Spleen (tissue), 11 donors: ENCODE measurements at regions not wholly inside any gene's neighbourhood (a gene's known extent, or its start where the extent isn't known, plus 50 kb on each side); places are given as distances from the start of the nearest gene placed in this dataset.

Experiments
- DNase-seq: peaks from one replicate; pipeline ENCODE4 v3.0.0-alpha.2; 2020
- H3K27ac ChIP-seq, 8 donors: fragments of 200-600 bp; sonication (generic) in 7 of 8; 1 replicate in 4 of 8; 2 replicates in 4 of 8; pipeline versions ENCODE4 v1.5.0 to v1.8.0; 2016 to 2021; ENCODE audit warnings: inconsistent platforms in 4 of 8, mild to moderate bottlenecking in 4 of 8, moderate library complexity in 1 of 8
- H3K27me3 ChIP-seq, 7 donors: fragments of 200-600 bp; sonication (generic) in 6 of 7; replicated peaks in 1 of 7; 1 replicate in 4 of 7; 2 replicates in 3 of 7; pipeline versions ENCODE4 v1.5.0 to v1.8.0; 2016 to 2021; ENCODE audit warnings: inconsistent platforms in 3 of 7, mild to moderate bottlenecking in 1 of 7
- H3K36me3 ChIP-seq, 6 donors: fragments of 200-600 bp; sonication (generic) in 5 of 6; 1 replicate in 4 of 6; 2 replicates in 2 of 6; pipeline versions ENCODE4 v1.5.0 to v1.8.0; 2016 to 2021; ENCODE audit warnings: inconsistent platforms in 2 of 6
- H3K4me1 ChIP-seq, 6 donors: fragments of 200-600 bp; sonication (generic) in 5 of 6; 1 replicate in 3 of 6; 2 replicates in 3 of 6; pipeline versions ENCODE4 v1.5.0 to v1.8.0; 2016 to 2021; ENCODE audit warnings: inconsistent platforms in 3 of 6
- H3K4me3 ChIP-seq, 8 donors: fragments of 200-600 bp; sonication (generic) in 7 of 8; 1 replicate in 4 of 8; 2 replicates in 4 of 8; pipeline versions ENCODE4 v1.5.0 to v1.8.0; 2016 to 2021; ENCODE audit warnings: inconsistent platforms in 4 of 8, mild to moderate bottlenecking in 4 of 8, moderate library complexity in 2 of 8
- H3K9me3 ChIP-seq, 8 donors: fragments of 200-600 bp; sonication (generic) in 7 of 8; 1 replicate in 4 of 8; 2 replicates in 4 of 8; pipeline versions ENCODE4 v1.5.0 to v1.8.0; 2016 to 2021; ENCODE audit warnings: inconsistent platforms in 4 of 8
- CTCF ChIP-seq, 11 experiments: fragments of 200-600 bp in 7 of 11; fragments of 450-650 bp in 4 of 11; sonication (generic) in 4 of 11; IDR thresholded peaks in 8 of 11; conservative IDR thresholded peaks in 3 of 11; 1 replicate in 7 of 11; 2 replicates in 4 of 11; pipeline versions ENCODE4 v1.4.0 to v1.8.0; 2016 to 2021; ENCODE audit warnings: antibody characterized with exemption in 11 of 11, inconsistent platforms in 4 of 11, mild to moderate bottlenecking in 1 of 11
- POLR2A ChIP-seq, 3 donors: fragments of 450-650 bp; IDR thresholded peaks; one replicate each; pipeline ENCODE4 v1.5.1; 2017; ENCODE audit warnings: antibody characterized with exemption in 3 of 3, mild to moderate bottlenecking in 1 of 3
- POLR2AphosphoS5 ChIP-seq, 3 donors: sonication (generic); formaldehyde crosslinking; IDR thresholded peaks; one replicate each; pipeline ENCODE4 v1.5.1; 2017; ENCODE audit warnings: antibody characterized with exemption in 3 of 3
- WGBS, 5 donors: extraction: QIAGEN DNeasy Blood & Tissue Kit in 3 of 5; methylation state at CpG; one replicate each; pipeline versions ENCODE4 v1.1.5 to v1.1.7; 2013 to 2018; 5-methylcytosine and 5-hydroxymethylcytosine counted together
- intact Hi-C: fragments of 100-400 bp; cut with DNase I; formaldehyde crosslinking; loops from one replicate; pipeline ENCODE4 v1.15.0; 2023; ENCODE audit warnings: low total_unique reads
- donor health status: healthy with polysubstance abuse.
- donor health status: DM: no; HTN: no; CAD: no; lungs with moderate emphysema.
- donor health status: DM: no; HTN: no; CAD: no.
- donor health status: Bipolar disorder and iron deficiency.
- donor health status: healthy.
- donor health status: DM: no; HTN: no; CAD: no.
- donor health status: DM: yes; HTN: yes; CAD: no.

GRCh38 chr10:63744060-63744941 lies 223.1 kb downstream of the REEP3 start:
- TF ChIP-seq CTCF (IDR thresholded peaks at IDR 0.05 in 8 of 11, conservative IDR thresholded peaks at IDR 0.05 in 3 of 11): no peak
- TF ChIP-seq POLR2A (IDR thresholded peaks at IDR 0.05): no peak
- TF ChIP-seq POLR2AphosphoS5 (IDR thresholded peaks at IDR 0.05): no peak
- H3K36me3 ChIP-seq: no peaks in the 10 kb centered on the region
- H3K4me1 ChIP-seq: no peaks in the 10 kb centered on the region
- H3K27me3 ChIP-seq: peaks cover 0 to 12% (median 0%) of the 10 kb centered on the region in 7 donors
- H3K9me3 ChIP-seq: no peaks in the 10 kb centered on the region
- no peak overlapping the region for H3K4me3 ChIP-seq
- DNase-seq: no peak
- no peak overlapping the region for H3K27ac ChIP-seq
- intact Hi-C loops: no loop called here
- 62 to 91% (median 73%) methylated on average over 5 of the region's 5 CpGs for WGBS, 5 donors

- DNase-seq: no peak
- no peak overlapping the region for H3K27ac ChIP-seq
- no peaks in the 10 kb centered on the region for H3K4me1 ChIP-seq
- TF ChIP-seq POLR2AphosphoS5 (IDR thresholded peaks at IDR 0.05) (no peak), POLR2A (IDR thresholded peaks at IDR 0.05) (no peak), CTCF (IDR thresholded peaks at IDR 0.05 in 8 of 11, conservative IDR thresholded peaks at IDR 0.05 in 3 of 11) (no peak)
- no peaks in the 10 kb centered on the region for H3K27me3 ChIP-seq
- H3K9me3 ChIP-seq: no peaks in the 10 kb centered on the region
- no peaks in the 10 kb centered on the region for H3K36me3 ChIP-seq
- intact Hi-C loops: no loop called here
- 77 to 84% (median 83%) methylated on average over 2 of the region's 2 CpGs; no CpG with 5 or more reads in 1 of the 5 donors for whole genome bisulfite sequencing, 5 donors
- no peak overlapping the region for H3K4me3 ChIP-seq
Measured at GRCh38 chr10:63749915-63750314, 228.7 kb downstream of the REEP3 start.

GRCh38 chr10:63751836-63752235 lies 230.6 kb downstream of the REEP3 start:
- DNase-seq: no peak
- no peaks in the 10 kb centered on the region for H3K36me3 ChIP-seq
- TF ChIP-seq POLR2A (IDR thresholded peaks at IDR 0.05) (no peak), POLR2AphosphoS5 (IDR thresholded peaks at IDR 0.05) (no peak), CTCF (IDR thresholded peaks at IDR 0.05 in 8 of 11, conservative IDR thresholded peaks at IDR 0.05 in 3 of 11) (no peak)
- H3K4me3 ChIP-seq: no peak overlapping the region
- H3K4me1 ChIP-seq: no peaks in the 10 kb centered on the region
- no peaks in the 10 kb centered on the region for H3K9me3 ChIP-seq
- H3K27me3 ChIP-seq: no peaks in the 10 kb centered on the region
- intact Hi-C loops: no loop called here
- no peak overlapping the region for H3K27ac ChIP-seq

- Histone ChIP-seq H3K9me3 (no peaks in the 10 kb centered on the region), H3K27ac (no peak overlapping the region), H3K36me3 (no peaks in the 10 kb centered on the region), H3K4me1 (no peaks in the 10 kb centered on the region), H3K4me3 (no peak overlapping the region), H3K27me3 (no peaks in the 10 kb centered on the region)
- 88 to 97% (median 96%) methylated on average over 6 of the region's 6 CpGs for WGBS, 5 donors
- DNase-seq: no peak
- no peak for TF ChIP-seq POLR2AphosphoS5 (IDR thresholded peaks at IDR 0.05)
- no peak for TF ChIP-seq POLR2A (IDR thresholded peaks at IDR 0.05)
- TF ChIP-seq CTCF (IDR thresholded peaks at IDR 0.05 in 8 of 11, conservative IDR thresholded peaks at IDR 0.05 in 3 of 11): no peak
- intact Hi-C loops: no loop called here
Measured at GRCh38 chr10:63752318-63752717, 231.1 kb downstream of the REEP3 start.
